H9 (cell line): ENCODE measurements at regions not wholly inside any gene's neighbourhood (a gene's known extent, or its start where the extent isn't known, plus 50 kb on each side); places are given as distances from the start of the nearest gene placed in this dataset.

Source experiments
- DNase-seq: peaks from one replicate; pipeline ENCODE4 v3.0.0-alpha.2; 2017
- H2AFZ ChIP-seq: one replicate; pipeline ENCODE4 v1.6.1; 2013; ENCODE audit warnings: mild to moderate bottlenecking, low read length, control low read depth, moderate library complexity
- H2AK5ac ChIP-seq: 2 replicates; pipeline ENCODE4 v1.6.1; 2013; ENCODE audit warnings: low read length, control low read depth, mixed read lengths; ENCODE audit not compliant: insufficient read length
- H2BK120ac ChIP-seq: one replicate; pipeline ENCODE4 v1.6.1; 2013; ENCODE audit warnings: low read depth, mild to moderate bottlenecking, low read length, control low read depth, inconsistent platforms; ENCODE audit not compliant: poor library complexity, severe bottlenecking
- H2BK12ac ChIP-seq: 2 replicates; pipeline ENCODE4 v1.6.1; 2013; ENCODE audit warnings: low read length, control low read depth, mixed read lengths, low read depth; ENCODE audit not compliant: insufficient read length
- H2BK15ac ChIP-seq: 2 replicates; pipeline ENCODE4 v1.6.1; 2013; ENCODE audit warnings: low read depth, low read length, control low read depth
- H2BK20ac ChIP-seq: one replicate; pipeline ENCODE4 v1.6.1; 2013; ENCODE audit warnings: low read depth, mild to moderate bottlenecking, low read length, control low read depth, inconsistent platforms; ENCODE audit not compliant: poor library complexity, severe bottlenecking
- H2BK5ac ChIP-seq: 2 replicates; pipeline ENCODE4 v1.6.1; 2013; ENCODE audit warnings: low read length, control low read depth, mixed read lengths; ENCODE audit not compliant: insufficient read length
- H3K14ac ChIP-seq: 2 replicates; pipeline ENCODE4 v1.6.1; 2013; ENCODE audit warnings: low read length, control low read depth; ENCODE audit not compliant: insufficient read depth
- H3K18ac ChIP-seq: 2 replicates; pipeline ENCODE4 v1.6.1; 2013; ENCODE audit warnings: low read depth, mild to moderate bottlenecking, mixed read lengths, low read length, control low read depth; ENCODE audit not compliant: insufficient read length
- H3K23ac ChIP-seq: 2 replicates; pipeline ENCODE4 v1.6.1; 2013; ENCODE audit warnings: low read length, control low read depth, mixed read lengths, low read depth; ENCODE audit not compliant: insufficient read length
- H3K23me2 ChIP-seq: 2 replicates; pipeline ENCODE4 v1.6.1; 2013; ENCODE audit warnings: low read depth, mild to moderate bottlenecking, mixed read lengths, low read length, control low read depth; ENCODE audit not compliant: insufficient read length, poor library complexity, severe bottlenecking
- H3K27ac ChIP-seq: 2 replicates; pipeline ENCODE4 v1.5.1; 2013; ENCODE audit warnings: low read length, control low read depth, mixed read lengths, low read depth; ENCODE audit not compliant: insufficient read length
- H3K27me3 ChIP-seq: 2 replicates; pipeline ENCODE4 v1.6.1; 2013; ENCODE audit warnings: low read length, control low read depth, inconsistent platforms; ENCODE audit not compliant: insufficient read depth
- H3K4ac ChIP-seq: 2 replicates; pipeline ENCODE4 v1.6.1; 2013; ENCODE audit warnings: low read depth, mild to moderate bottlenecking, control low read depth, inconsistent platforms, low read length, moderate library complexity
- H3K4me1 ChIP-seq: 2 replicates; pipeline ENCODE4 v1.6.1; 2013; ENCODE audit warnings: low read length, control low read depth, inconsistent platforms; ENCODE audit not compliant: insufficient read depth
- H3K4me2 ChIP-seq: 2 replicates; pipeline ENCODE4 v1.6.1; 2013; ENCODE audit warnings: low read length, control low read depth, mixed read lengths; ENCODE audit not compliant: insufficient read length, insufficient read depth
- H3K56ac ChIP-seq: 2 replicates; pipeline ENCODE4 v1.6.1; 2013; ENCODE audit warnings: low read depth, mild to moderate bottlenecking, mixed read lengths, low read length, control low read depth; ENCODE audit not compliant: insufficient read length
- H3K79me1 ChIP-seq: 2 replicates; pipeline ENCODE4 v1.6.1; 2013; ENCODE audit warnings: low read depth, mild to moderate bottlenecking, moderate library complexity, low read length, control low read depth, inconsistent platforms; ENCODE audit not compliant: insufficient read depth, poor library complexity, severe bottlenecking
- H3K79me2 ChIP-seq: 2 replicates; pipeline ENCODE4 v1.6.1; 2013; ENCODE audit warnings: low read length, control low read depth, inconsistent platforms; ENCODE audit not compliant: insufficient read depth
- H3K9ac ChIP-seq: 2 replicates; pipeline ENCODE4 v1.6.1; 2013; ENCODE audit warnings: low read length, control low read depth, mixed read lengths; ENCODE audit not compliant: insufficient read length; ENCODE audit errors: extremely low read depth
- H3K9me3 ChIP-seq: one replicate; pipeline ENCODE4 v1.6.1; 2013; ENCODE audit warnings: low read depth, low read length, inconsistent platforms; ENCODE audit not compliant: control insufficient read depth
- H3T11ph ChIP-seq: one replicate; pipeline ENCODE4 v1.6.1; 2013; ENCODE audit warnings: mild to moderate bottlenecking, low read length, control low read depth, inconsistent platforms
- H4K20me1 ChIP-seq: one replicate; pipeline ENCODE4 v1.6.1; 2013; ENCODE audit not compliant: control insufficient read depth, insufficient read length, insufficient read depth
- H4K5ac ChIP-seq: 2 replicates; pipeline ENCODE4 v1.6.1; 2013; ENCODE audit warnings: low read depth, mild to moderate bottlenecking, mixed read lengths, low read length, control low read depth; ENCODE audit not compliant: insufficient read length
- H4K8ac ChIP-seq: replicated peaks from 2 replicates; pipeline ENCODE4 v1.6.1; 2013; ENCODE audit warnings: low read length, control low read depth, mixed read lengths, low read depth; ENCODE audit not compliant: insufficient read length
- H4K91ac ChIP-seq: 2 replicates; pipeline ENCODE4 v1.6.1; 2013; ENCODE audit warnings: low read depth, mild to moderate bottlenecking, moderate library complexity, mixed read lengths, low read length, control low read depth; ENCODE audit not compliant: insufficient read length
- H3K27ac Mint-ChIP-seq, 3 experiments: 2 replicates in 2 of 3; 3 replicates in 1 of 3; pipeline ENCODE4 v1.8.0; 2020 to 2021; ENCODE audit warnings: mixed read lengths in 3 of 3, mild to moderate bottlenecking in 1 of 3, moderate library complexity in 1 of 3
- H3K27me3 Mint-ChIP-seq: 2 replicates; pipeline ENCODE4 v1.8.0; 2021; ENCODE audit warnings: low read depth, mild to moderate bottlenecking, moderate library complexity, mixed read lengths
- H3K36me3 Mint-ChIP-seq, 3 experiments: 2 replicates in 2 of 3; 3 replicates in 1 of 3; pipeline ENCODE4 v1.8.0; 2020 to 2021; ENCODE audit warnings: low read depth in 3 of 3, mixed read lengths in 3 of 3; ENCODE audit not compliant: insufficient read depth in 1 of 3
- H3K4me1 Mint-ChIP-seq, 2 experiments: 2 replicates each; pipeline ENCODE4 v1.8.0; 2020; ENCODE audit warnings: mixed read lengths in 2 of 2
- H3K4me3 Mint-ChIP-seq, 2 experiments: 2 replicates in 1 of 2; 3 replicates in 1 of 2; pipeline ENCODE4 v1.8.0; 2020 to 2021; ENCODE audit warnings: mild to moderate bottlenecking in 2 of 2, mixed read lengths in 2 of 2, moderate library complexity in 1 of 2
- H3K9me3 Mint-ChIP-seq, 2 experiments: 2 replicates in 1 of 2; 3 replicates in 1 of 2; pipeline ENCODE4 v1.8.0; 2020; ENCODE audit warnings: mild to moderate bottlenecking in 2 of 2, mixed read lengths in 2 of 2, moderate library complexity in 1 of 2
- CTCF ChIP-seq: fragments of 200-600 bp; sonication (generic); conservative IDR thresholded peaks from 3 replicates; pipeline ENCODE4 v1.8.0; 2021; ENCODE audit warnings: antibody characterized with exemption, mild to moderate bottlenecking
- WGBS: extraction: QIAGEN DNeasy Blood & Tissue Kit; methylation state at CpG from one replicate; pipeline ENCODE4 v1.1.7; 2013; ENCODE audit warnings: missing lambda C conversion rate, low lambda C conversion rate, mixed read lengths; ENCODE audit not compliant: insufficient read length; ENCODE audit errors: extremely low coverage; 5-methylcytosine and 5-hydroxymethylcytosine counted together

GRCh38 chr14:101207897-101208296 lies 304.4 kb upstream of the RTL1 start:
- no peak overlapping the region for H3K27ac ChIP-seq
- no peaks in the 10 kb centered on the region for H3K79me2 ChIP-seq
- H2BK5ac ChIP-seq, result no peak overlapping the region
- no peak overlapping the region for H3K23ac ChIP-seq
- no peak overlapping the region for H3K4ac ChIP-seq
- Mint-ChIP-seq H3K27me3 (peaks cover 7% of the 10 kb centered on the region), H3K27ac (no peak overlapping the region), H3K9me3 (peaks cover 58 to 69% of the 10 kb centered on the region in 2 experiments), H3K4me3 (no peak overlapping the region), H3K36me3 (peaks cover 2 to 11% (median 10%) of the 10 kb centered on the region in 3 experiments), H3K4me1 (peaks cover 2 to 4% of the 10 kb centered on the region in 2 experiments)
- WGBS, result no CpG with 5 or more reads among the region's 1 CpG
- H3K79me1 ChIP-seq, result no peaks in the 10 kb centered on the region
- TF ChIP-seq CTCF, result no peak
- no peaks in the 10 kb centered on the region for H3K27me3 ChIP-seq
- H3K4me2 ChIP-seq, result no peak overlapping the region
- no peaks in the 10 kb centered on the region for H3K4me1 ChIP-seq
- no peak for DNase-seq
- peaks cover 6% of the 10 kb centered on the region for H3K9me3 ChIP-seq
- no peak overlapping the region for H2BK120ac ChIP-seq
- H2BK12ac ChIP-seq, result no peak overlapping the region
- no peak overlapping the region for H2AK5ac ChIP-seq
- H4K20me1 ChIP-seq, result no peaks in the 10 kb centered on the region
- H3K18ac ChIP-seq, result no peak overlapping the region
- H3K56ac ChIP-seq, result no peak overlapping the region
- H3K14ac ChIP-seq, result no peak overlapping the region
- no peak overlapping the region for H2BK20ac ChIP-seq
- no peak overlapping the region for H3T11ph ChIP-seq
- no peak overlapping the region for H3K9ac ChIP-seq
- no peak overlapping the region for H4K5ac ChIP-seq
- no peak overlapping the region for H2BK15ac ChIP-seq
- H2AFZ ChIP-seq, result no peak overlapping the region
- no peaks in the 10 kb centered on the region for H3K23me2 ChIP-seq
- H4K91ac ChIP-seq, result no peak overlapping the region
- no peak overlapping the region for H4K8ac ChIP-seq
